Cerebellar cortex (tissue), 1 donor: ENCODE measurements at regions not wholly inside any gene's neighbourhood (a gene's known extent, or its start where the extent isn't known, plus 50 kb on each side); places are given as distances from the start of the nearest gene placed in this dataset.

ENCODE experiments used
- DNase-seq: peaks from one replicate; pipeline ENCODE4 v3.0.0-alpha.2; 2015; ENCODE audit warnings: low spot score

DNA sequence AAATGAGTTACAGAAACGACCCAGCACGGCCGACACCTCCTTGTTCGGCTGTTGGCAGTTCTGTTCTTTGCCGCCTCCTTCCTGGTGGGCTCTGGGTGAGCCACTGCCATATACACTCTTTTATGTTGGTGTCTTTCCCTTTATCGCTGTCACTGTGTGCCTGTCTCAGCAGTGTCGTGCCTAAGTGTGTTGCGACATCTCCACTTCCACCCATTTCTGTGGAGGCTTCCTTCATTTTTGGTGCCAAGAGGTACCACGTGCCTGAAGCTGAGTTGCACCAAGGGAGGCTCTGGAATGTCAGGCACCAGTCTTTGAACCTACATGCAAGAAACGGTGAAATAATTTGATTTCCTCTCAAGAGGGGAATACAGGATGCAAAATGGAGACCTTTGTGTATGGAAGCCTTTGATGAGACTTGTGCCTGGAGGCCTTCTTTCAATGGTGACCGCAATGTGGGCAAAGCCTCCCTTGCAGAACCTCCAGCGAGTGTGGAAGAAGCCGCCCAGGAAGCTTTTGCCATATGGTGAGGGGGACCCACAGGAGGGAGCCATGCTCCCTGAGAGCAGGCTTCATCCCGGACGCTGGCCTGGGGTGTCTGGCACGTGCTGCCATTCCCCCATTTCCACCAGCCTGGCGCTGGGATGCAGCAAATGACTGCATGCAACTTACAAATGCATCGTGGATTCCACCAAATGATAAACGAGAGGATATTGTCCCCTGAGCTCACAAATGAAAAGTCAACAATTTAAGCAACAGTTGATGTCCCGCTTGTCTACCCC lies 136.2 kb downstream of the TEX29 start:
- DNase-seq, result no peak

DNA sequence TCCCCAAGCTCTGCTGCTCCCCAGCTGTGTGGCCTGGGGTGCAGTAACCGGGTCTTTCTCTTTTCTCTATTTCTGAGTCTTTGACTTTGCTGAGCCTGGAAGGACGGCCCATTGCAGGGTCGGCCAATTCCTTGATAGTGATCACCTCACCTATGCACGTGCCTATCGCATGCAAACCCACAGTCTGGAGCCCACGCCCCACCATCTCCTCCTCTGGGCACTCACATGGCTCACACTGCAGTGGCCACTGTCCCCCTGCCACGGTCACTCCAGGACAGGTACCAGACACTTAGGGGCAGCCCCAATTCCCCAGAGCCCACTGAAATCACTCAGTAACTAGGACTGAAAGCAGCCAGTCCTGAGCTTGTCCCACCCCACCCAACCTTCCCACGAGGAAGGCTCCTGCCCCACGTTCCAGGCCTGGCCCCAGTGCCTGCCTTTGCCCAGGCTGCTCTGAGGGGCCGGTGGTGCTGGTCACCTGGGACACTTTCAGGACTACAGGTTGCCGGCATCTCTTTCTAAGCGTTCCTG lies 137.6 kb downstream of the TEX29 start:
- no peak for DNase-seq

DNA sequence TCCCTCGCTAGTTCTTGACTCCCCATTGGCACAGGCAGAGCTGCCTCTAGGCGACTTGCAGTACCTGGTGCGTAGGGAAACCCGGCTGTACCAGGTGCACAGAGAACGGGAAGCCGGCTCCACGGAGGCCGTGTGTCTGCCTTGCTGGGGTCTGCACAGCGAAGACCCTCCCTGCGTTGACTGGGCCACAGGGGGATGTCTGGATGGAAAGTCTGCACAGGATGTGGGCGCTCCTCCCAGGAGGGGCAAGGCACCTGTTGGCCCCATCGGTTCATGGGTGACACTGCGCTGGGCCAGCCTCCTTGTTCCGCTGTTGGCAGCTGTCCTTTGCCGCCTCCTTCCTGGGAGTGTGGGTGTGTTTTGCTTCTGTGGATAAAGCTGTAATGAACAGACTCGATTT lies 138.3 kb downstream of the TEX29 start:
- no peak for DNase-seq

DNA sequence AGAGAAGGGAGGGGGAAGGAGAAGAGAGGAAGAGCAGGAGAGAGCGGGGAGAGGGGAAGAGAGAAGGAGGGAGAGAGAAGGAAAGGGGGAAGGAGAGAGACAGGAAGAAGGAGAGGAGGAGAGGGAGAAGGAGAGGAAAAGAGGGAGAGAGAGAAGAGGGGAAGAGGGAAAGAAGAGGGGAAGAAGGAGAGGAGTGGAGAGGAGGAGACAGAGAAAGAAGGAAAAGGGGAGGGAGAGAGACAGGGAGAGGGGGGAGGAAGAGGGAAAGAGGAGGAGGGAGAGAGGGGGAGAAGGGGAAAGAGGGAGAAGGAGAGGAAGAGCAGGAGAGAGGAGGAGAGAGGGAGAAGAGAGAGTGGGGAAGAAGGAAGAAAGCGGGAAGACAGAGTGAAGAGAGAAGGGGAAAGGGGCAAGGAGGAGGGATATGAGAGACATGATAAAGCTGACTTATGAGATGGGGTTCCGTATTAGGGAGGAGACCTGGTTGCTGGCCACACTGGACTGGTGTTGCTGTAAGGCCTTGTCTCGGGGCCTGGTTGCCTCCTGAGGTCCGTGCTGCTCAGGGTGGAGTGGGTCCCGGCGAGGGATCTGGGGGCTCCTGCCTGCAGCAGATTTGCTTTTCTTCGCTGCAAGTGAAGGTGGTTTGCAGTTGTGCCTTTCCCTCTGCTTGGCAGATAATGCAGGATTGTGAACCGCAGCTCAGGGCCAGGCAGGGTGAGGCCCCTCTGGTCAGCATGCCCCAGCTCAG lies 139.5 kb downstream of the TEX29 start:
- no peak for DNase-seq

DNA sequence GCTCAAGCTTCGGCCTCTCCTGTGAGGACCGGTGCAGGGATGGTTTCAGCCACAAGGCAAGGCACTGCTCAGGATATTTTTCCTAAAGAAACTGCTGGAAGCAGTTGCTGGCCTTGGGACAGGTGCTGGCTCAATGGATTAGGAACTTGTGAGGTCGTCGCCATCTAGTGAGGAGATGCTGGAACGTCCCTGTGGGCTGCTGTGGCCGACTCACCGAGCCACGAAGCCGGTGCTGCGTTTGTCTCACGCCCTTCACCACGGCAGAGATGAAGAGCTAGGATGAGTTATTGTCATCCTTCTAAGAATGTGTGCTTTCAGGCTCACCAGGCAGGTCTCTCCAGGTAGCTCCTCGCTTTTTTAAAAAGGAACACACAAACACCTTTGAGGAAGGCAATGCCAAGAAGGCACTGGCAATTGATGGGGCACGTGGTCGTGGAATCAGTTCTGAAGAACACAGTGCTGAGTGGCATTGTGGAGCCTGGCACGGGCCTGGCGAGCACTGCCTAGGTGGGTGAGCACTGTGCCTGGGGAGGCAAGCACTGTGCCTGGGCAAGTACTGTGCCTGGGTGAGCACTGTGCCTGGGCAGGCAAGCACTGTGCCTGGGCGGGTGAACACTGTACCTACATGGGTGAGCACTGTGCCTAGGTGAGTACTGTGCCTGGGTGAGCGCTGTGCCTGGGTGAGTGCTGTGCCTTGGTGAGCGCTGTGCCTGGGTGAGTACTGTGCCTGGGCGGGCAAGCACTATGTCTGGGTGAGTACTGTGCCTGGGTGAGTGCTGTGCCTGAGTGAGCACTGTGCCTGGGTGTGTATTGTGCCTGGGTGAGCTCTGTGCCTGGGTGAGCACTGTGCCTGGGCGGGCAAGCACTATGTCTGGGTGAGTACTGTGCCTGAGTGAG lies 140.4 kb downstream of the TEX29 start:
- DNase-seq, result peak; percentile 77

DNA sequence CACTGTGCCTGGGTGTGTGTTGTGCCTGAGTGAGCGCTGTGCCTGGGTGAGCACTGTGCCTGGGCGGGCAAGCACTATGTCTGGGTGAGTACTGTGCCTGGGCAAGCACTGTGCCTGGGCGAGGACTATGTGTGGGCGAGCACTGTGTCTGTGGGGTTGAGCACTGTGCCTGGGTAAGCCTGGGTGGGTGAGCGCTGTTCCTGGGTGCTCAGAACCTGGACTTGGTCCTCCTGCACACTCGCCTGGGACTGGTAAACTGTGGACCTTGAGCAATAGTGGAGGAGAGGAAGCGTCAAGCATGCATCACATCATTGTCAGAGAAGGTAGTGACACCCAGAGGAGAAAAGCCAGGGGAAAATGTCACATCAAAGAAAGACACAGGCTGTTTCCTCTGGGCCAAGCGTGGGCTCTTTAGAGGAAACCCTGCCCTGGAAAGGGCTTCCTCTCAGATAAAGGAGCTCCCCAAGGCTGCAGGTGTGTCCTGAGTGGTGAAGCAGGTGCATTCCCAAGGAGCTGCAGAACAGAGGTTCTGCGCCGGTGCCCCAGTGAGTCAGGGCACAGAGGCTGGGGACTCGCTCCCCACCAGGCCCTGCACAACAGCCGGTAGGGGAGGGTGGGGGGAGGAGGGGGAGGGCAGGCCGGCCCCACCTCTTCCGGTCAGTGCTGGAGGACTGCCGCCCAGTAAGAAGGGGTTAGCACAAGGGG lies 141.2 kb downstream of the TEX29 start:
- DNase-seq, result no peak

DNA sequence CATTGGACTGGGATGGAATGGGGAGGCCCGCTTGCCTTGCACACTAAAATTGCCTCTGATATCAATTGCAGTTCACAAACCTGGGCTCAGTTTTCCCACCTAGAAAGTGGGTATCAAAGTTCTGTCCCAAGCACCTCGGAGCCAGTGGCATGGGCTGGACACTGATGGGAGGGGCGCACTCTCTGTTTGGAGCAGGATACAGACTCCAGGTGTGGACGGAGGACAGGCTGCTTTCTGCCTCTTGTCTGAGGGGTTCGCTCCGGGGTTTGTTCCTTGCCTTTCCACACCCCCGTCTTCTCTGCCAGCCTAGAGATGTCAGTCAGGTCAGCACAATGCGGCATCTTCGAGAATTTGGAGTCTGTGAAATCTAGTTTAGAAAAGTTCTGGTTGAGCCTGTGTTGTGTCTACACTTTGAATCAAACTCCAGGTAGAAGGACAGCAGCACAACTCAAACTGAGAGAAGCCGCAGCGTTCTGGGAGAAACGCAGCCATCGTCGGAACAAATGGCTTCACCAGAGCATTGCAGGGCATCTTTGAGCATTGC lies 141.9 kb downstream of the TEX29 start:
- no peak for DNase-seq

DNA sequence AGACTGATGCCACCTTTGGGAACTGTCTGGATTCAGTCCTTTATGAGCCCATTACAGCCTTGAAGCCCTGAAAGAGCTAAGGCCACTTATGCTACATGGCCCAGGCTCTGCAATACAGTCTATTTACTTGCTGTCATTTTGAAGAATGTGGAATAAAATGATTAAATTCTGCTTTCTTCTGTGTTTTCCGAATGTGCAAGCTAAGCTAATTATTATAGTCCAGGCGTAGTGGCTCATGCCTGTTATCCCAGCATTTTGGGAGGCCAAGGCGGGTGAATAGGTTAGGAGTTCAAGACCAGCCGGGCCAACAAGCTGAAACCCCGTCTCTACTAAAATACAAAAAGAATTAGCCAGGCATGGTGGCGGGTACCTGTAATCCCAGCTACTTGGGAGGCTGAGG lies 142.5 kb downstream of the TEX29 start:
- DNase-seq, result no peak

DNA sequence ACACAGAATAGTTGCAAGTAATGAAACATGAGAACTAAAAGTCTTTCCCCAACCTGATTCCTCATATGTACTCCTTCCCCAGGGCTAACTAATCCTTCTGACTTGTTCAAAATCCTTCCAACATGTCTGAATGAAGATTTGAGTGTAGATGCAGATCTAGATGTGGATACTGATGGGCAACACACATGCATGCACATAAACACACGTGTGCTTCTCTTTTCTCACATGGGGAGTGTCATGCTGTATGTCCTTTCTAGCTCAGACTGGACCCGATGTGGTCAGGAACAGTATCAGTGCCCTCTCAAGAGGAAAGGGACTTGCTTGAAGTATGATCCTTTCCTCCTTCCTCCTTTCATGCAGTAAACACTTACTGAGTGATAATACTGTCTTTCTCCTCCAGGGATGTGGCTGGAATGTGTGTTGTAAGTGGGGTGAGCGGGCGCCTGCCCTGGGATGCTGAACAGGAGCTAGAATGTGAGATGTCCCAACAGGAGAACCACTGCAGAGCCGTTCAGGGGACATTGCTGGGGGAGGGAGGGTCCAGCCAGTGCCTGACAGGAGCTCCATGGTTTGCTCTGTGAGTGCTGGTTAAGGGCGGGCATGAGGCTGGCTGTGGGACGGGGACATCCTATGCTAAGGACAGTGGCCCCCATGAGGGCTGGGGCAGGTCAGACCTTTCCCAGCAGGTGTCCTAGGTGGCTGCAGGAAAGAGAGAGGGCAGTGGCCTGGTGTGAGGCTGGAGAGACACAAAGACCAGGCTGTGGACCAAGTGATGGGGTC lies 146.9 kb downstream of the TEX29 start:
- DNase-seq, result no peak

DNA sequence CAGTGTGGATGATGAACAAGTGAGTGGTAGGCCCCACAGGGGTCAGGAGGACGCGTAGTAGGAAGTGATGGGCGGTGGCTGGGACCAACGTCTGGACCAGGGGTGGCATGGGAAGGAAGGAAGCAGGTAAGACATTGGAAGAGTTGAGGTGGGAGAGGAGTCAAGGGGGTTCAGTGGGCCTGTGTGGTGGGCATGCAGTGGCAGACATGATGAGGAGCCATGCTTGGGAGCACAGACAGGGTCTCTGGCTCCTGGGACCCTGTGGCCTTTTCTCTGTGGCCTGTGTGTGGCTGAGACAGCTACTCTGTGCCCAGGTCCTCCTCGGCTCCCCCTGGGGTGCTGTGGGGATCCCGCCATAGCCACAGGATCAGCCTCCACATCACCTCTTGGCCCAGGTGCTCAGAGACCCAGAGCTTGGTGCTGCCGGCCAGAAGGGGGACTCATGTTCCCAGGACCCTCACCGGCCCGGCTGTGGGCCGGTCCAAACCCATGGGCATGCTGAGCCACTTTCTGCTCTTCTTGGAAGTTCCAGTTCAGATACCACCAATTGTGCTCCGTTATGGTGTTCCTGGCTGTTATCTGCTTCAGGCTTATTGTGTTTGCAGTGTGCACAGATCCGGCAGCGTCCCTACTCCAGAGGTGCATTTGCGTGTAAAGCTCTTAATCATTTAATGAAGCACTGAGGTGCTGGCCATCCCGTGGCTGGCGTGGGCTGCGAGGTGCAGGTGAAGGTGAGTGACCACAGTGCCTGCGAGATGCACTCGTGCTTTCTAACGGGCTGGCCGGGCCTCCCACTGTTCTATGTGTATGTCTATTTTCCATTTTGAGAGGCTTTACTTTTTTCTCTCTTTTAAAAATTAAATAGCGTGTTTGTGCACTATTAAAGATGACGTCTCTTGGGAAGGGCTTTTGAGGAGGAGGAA lies 147.9 kb downstream of the TEX29 start:
- DNase-seq, result no peak

DNA sequence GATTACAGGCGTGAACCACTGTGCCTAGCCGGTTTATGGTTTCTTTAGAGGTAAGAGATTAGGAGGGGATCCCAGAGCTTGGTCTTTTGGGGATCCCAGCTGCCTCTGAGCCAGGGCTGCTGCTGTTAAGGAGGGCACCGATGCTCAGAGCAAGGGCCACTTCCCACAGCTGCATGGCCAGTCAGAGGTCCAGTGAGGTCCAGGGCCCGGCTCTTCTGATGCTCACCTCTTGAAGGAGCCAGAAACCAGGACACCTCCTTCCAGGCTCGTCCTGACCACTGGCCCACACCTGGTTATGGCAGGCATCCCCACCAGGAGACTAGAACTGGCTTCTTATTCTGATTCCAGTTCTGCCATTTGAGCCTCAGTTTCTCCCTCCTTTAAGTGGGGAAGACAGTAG lies 149.0 kb downstream of the TEX29 start:
- no peak for DNase-seq

DNA sequence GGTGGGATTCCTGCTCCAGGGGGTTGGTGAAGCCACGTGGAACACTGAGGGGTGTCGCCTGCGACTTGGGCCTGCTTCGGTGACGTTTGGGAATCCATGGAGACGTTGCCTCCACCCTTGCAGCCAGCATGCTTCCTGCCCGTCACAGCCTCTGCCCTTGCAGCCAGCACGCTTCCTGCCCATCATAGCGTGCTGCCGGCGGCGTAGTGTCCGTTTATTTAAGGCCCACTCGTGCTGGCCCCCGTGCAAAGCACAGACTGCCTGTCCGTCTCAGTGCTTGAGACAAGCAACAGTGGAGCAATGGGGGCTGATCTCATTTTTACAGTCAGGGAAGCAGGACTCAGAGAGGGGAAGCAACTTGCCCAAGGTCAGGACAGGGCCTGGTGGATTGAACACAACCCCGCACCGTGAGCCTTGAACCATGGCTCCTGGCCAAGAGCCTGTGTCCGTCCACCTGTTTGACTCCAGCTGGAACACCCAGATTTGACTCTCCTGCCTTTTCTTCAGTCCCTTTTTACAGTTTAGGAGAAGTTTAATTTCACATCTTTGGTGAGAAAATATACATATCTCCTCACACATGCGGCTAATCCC lies 149.6 kb downstream of the TEX29 start:
- DNase-seq, result no peak

DNA sequence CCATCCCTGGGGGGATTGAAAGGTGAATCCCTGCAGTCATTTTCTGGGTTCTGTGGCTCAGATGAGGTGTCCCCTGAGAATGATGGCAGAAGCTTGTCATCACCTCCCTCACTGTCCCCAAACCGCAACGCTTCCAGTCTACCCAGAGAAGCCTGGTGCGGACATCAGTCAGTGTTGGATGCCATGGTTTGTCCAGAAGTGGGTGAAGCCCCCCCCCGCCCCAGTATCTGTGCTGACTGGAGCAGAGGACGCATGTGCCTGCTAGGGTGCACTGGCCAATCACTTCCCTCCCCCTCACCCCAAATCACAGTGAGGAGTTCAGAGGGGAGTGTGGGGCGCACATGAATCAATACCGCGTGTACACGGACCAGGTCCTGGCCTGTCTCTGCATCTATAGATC lies 150.5 kb downstream of the TEX29 start:
- DNase-seq, result no peak

DNA sequence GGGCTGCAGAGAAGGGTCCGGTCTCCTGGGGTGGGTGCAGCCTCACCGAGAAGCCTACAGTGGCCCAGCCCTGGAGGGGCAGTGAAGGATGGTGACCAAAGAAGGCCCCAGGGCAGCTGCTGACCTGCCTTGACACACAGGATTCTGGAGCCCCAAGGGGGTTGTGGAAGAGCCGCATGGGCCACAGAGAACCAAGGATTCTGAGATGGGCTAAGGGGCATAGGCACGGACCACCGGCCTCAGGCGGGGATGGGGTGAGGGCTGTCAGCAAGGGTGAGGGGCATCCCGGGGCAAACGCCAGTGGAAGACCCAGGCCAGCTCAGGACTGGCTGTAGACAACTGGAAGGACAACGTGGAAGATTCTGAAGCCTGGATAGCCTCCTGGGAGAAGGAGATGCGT lies 151.6 kb downstream of the TEX29 start:
- DNase-seq, result no peak

DNA sequence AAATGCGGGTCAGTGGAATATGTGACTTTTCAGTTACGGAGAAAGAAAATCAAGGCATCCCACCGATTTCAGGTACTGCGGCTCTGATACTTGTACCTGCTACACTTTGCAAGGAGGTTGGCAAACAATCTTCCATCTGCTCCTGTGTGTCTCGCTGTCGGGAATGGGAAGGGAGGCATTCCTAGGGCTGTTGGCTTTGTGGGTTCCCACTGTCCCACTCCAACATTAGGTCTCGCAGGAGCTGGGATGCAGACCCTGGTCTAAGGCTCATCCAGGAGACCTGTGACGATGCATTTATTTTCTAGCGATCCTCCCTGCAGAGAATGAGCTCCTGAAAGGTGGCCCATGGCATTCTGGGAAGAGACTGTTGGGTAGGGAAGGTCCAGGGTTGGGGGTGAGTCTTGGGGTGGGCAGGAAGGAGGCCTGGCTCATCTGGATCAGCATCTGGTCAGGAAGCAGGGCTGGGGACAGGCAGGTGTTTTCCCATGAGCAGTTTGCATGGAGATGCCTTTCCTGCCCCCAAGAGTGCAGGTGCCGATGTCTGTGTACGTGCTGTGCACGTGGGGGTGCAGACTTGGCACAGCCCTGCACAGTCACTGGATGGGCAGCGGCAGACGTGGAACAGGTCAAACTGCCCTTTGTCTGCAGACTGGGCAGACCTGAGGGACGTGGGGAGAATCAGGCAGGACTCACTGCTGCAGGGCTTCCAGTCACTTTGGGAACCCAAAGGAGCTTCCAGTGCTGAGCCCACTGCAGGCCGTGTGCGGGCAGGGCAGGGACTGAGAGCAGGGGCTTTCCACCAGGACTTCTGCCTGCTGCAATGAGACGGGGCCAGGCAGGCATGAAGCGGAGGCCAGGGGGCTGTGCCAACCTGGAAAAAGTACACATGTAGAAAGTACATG lies 152.4 kb downstream of the TEX29 start:
- no peak for DNase-seq

DNA sequence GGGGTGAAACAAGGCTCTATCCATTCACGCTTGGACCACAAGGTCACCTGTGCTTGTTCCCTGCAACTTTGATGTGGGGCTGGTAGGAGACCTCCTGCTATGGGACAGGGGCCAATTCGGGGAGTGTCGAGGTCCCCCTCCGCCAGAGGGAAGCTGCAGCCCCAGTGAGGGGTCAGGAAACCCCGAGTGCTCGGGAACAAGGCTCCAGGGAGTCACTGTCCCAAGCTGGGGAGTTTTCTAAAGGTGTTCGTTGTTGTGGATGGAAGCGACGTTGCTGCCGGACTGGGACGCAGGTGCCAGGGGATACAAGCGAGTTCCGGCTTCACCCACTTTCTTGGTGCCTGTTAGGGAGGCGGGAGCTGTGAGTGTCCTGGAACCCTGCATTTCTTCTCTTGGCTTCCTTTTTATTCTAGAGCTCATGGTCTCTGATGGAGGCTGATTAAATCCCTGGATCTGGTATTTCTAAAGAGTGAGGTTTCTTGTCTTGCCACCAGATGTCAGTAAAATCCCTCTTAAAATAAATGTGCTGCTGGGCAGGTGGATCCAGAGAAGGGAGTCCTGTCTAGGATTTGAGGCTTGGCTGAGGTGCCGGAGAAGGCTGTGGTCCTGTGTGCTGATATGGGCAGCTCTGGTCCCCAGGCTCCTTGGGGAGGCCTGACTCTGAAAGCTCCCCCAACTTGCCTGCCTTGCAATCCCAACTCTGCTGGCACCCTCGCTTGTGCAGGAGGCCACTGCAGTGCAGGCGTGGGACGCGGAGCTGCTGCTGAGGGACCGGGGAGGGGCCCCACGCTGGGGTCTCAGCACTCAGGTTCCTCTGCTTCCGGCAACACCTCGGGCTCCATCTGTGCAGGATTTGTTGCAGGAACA lies 153.9 kb downstream of the TEX29 start:
- peak; percentile 64 for DNase-seq

DNA sequence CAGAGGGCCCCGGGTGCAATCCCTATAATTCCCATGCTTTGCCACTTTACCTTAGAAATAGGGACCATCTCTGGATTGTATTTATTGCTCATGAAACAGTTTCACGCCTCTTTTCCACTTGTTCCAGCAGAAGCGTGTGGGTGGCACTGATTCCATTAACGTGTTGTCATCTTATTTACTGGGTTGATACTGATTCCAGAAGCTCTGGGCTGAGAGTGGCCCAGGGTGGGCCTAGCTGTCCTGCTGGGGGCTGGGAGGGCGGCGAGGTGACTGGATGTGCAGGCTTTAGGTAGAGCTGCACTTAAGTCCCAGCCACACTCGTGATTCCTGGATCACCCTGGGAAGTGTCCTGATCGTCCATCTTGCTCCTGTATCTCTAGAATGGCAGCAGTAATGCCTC lies 155.0 kb downstream of the TEX29 start:
- no peak for DNase-seq
